ENCODE measurements at regions not wholly inside any gene's neighbourhood (a gene's known extent, or its start where the extent isn't known, plus 50 kb on each side); places are given as distances from the start of the nearest gene placed in this dataset.
A peak's percentile ranks its signal among the peaks of the same experiment; 100 is the strongest.

GRCh38 chr11:119519796-119520195 lies 96.8 kb upstream of the THY1 start:
- H3K4me1 Mint-ChIP-seq, result peaks cover 5% of the 10 kb centered on the region
- Histone ChIP-seq H3K9me3 (ENCODE audit: low read depth) (no peaks in the 10 kb centered on the region), H3F3A (ENCODE audit: low read depth) (no peaks in the 10 kb centered on the region), H3K4me2 (no peak overlapping the region), H3K4me1 (no peaks in the 10 kb centered on the region), H4K20me1 (ENCODE audit: low read depth) (peaks cover 4% of the 10 kb centered on the region), H3K79me2 (ENCODE audit: low read depth) (no peaks in the 10 kb centered on the region), H3K9ac (no peak overlapping the region), H2AFZ (replicated peaks) (no peak overlapping the region), H3K36me3 (no peaks in the 10 kb centered on the region), H3K27ac (no peak overlapping the region), H3K4me3 (no peak overlapping the region), H3K27me3 (no peaks in the 10 kb centered on the region)
- H3K27me3 Mint-ChIP-seq (ENCODE audit: insufficient read depth, low read depth), result peaks cover 15% of the 10 kb centered on the region
- DNase-seq (ENCODE audit: low spot score), result no peak
- no peak overlapping the region for H3K27ac Mint-ChIP-seq
- H3K36me3 Mint-ChIP-seq, result no peaks in the 10 kb centered on the region
- H3K4me3 Mint-ChIP-seq, result no peak overlapping the region
- H3K9me3 Mint-ChIP-seq, result peaks cover 5% of the 10 kb centered on the region
- TF ChIP-seq EZH2phosphoT487 (IDR thresholded peaks at IDR 0.05) (no peak), EZH2 (IDR thresholded peaks at IDR 0.05) (no peak), CTCF (IDR thresholded peaks at IDR 0.05) (no peak)

GRCh38 chr11:119518746-119519730 lies 96.1 kb upstream of the THY1 start:
- Mint-ChIP-seq H3K4me3 (no peak overlapping the region), H3K27ac (no peak overlapping the region), H3K4me1 (peaks cover 6% of the 10 kb centered on the region), H3K9me3 (peaks cover 5% of the 10 kb centered on the region), H3K36me3 (no peaks in the 10 kb centered on the region), H3K27me3 (ENCODE audit: insufficient read depth, low read depth) (peaks cover 13% of the 10 kb centered on the region)
- no peak overlapping the region for H3K4me2 ChIP-seq
- H4K20me1 ChIP-seq (ENCODE audit: low read depth), result peaks cover 4% of the 10 kb centered on the region
- H3K36me3 ChIP-seq, result no peaks in the 10 kb centered on the region
- DNase-seq (ENCODE audit: low spot score), result peak; percentile 89
- H3K4me1 ChIP-seq, result peaks cover under 1% of the 10 kb centered on the region
- H2AFZ ChIP-seq (replicated peaks), result no peak overlapping the region
- no peaks in the 10 kb centered on the region for H3K79me2 ChIP-seq (ENCODE audit: low read depth)
- no peaks in the 10 kb centered on the region for H3K9me3 ChIP-seq (ENCODE audit: low read depth)
- no peak overlapping the region for H3K27ac ChIP-seq
- TF ChIP-seq EZH2 (IDR thresholded peaks at IDR 0.05) (no peak), EZH2phosphoT487 (IDR thresholded peaks at IDR 0.05) (no peak), CTCF (IDR thresholded peaks at IDR 0.05) (no peak)
- H3K4me3 ChIP-seq, result no peak overlapping the region
- no peaks in the 10 kb centered on the region for H3F3A ChIP-seq (ENCODE audit: low read depth)
- no peaks in the 10 kb centered on the region for H3K27me3 ChIP-seq
- no peak overlapping the region for H3K9ac ChIP-seq

GRCh38 chr11:119515771-119516400 lies 92.9 kb upstream of the THY1 start:
- Mint-ChIP-seq H3K4me1 (peaks cover 38% of the 10 kb centered on the region), H3K9me3 (peaks cover 3% of the 10 kb centered on the region), H3K36me3 (no peaks in the 10 kb centered on the region), H3K27me3 (ENCODE audit: insufficient read depth, low read depth) (peaks cover 16% of the 10 kb centered on the region), H3K4me3 (no peak overlapping the region), H3K27ac (no peak overlapping the region)
- H3K4me1 ChIP-seq, result peaks cover 27% of the 10 kb centered on the region
- H3K4me3 ChIP-seq, result no peak overlapping the region
- no peaks in the 10 kb centered on the region for H3K36me3 ChIP-seq
- no peak overlapping the region for H3K27ac ChIP-seq
- H3K9ac ChIP-seq, result no peak overlapping the region
- no peak for TF ChIP-seq EZH2phosphoT487 (IDR thresholded peaks at IDR 0.05)
- no peak for TF ChIP-seq CTCF (IDR thresholded peaks at IDR 0.05)
- TF ChIP-seq EZH2 (IDR thresholded peaks at IDR 0.05), result no peak
- no peaks in the 10 kb centered on the region for H3K79me2 ChIP-seq (ENCODE audit: low read depth)
- H4K20me1 ChIP-seq (ENCODE audit: low read depth), result peaks cover 4% of the 10 kb centered on the region
- no peak overlapping the region for H2AFZ ChIP-seq (replicated peaks)
- H3K4me2 ChIP-seq, result no peak overlapping the region
- H3K27me3 ChIP-seq, result no peaks in the 10 kb centered on the region
- no peaks in the 10 kb centered on the region for H3F3A ChIP-seq (ENCODE audit: low read depth)
- no peaks in the 10 kb centered on the region for H3K9me3 ChIP-seq (ENCODE audit: low read depth)
- DNase-seq (ENCODE audit: low spot score), result no peak

Measured in neural progenitor cell (in vitro differentiated cells).